CD4-positive, alpha-beta T cell (primary cell): ENCODE measurements at regions not wholly inside any gene's neighbourhood (a gene's known extent, or its start where the extent isn't known, plus 50 kb on each side); places are given as distances from the start of the nearest gene placed in this dataset.

Source experiments
- ATAC-seq: fragments of 200-7000 bp; cut with Tn5 transposase; one replicate; pipeline ENCODE4 v1.10.0; 2022; ENCODE audit warnings: mild to moderate bottlenecking; ENCODE audit not compliant: poor library complexity
- CTCF ChIA-PET: fragments of 350-600 bp; sonication (Branson Sonifier 250); formaldehyde crosslinking; loops from one replicate; lab custom pipeline; 2021; ENCODE audit warnings: antibody characterized with exemption, inconsistent platforms; lab: Charles Lee
- POLR2A ChIA-PET: fragments of 350-600 bp; sonication (Branson Sonifier 250); formaldehyde crosslinking; loops from one replicate; lab custom pipeline; 2021; ENCODE audit warnings: antibody characterized with exemption, inconsistent platforms; lab: Charles Lee
- DNase-seq, 14 experiments: peaks; one replicate each; pipeline ENCODE4 v3.0.0-alpha.2; 2013 to 2020; ENCODE audit warnings: mixed read lengths in 2 of 14
- H3K27ac ChIP-seq, 2 donors: one replicate each; pipeline versions ENCODE4 v1.5.1 to v1.7.0; 2013; ENCODE audit warnings: low read length in 2 of 2, low read depth in 1 of 2, mild to moderate bottlenecking in 1 of 2
- H3K27me3 ChIP-seq, 2 experiments: 1 replicate in 1 of 2; 2 replicates in 1 of 2; pipeline versions ENCODE4 v1.6.1 to v1.7.0; 2013; ENCODE audit warnings: low read length in 2 of 2, control low read depth in 1 of 2, mild to moderate bottlenecking in 1 of 2, moderate library complexity in 1 of 2; ENCODE audit not compliant: insufficient read depth in 2 of 2, control insufficient read depth in 1 of 2
- H3K36me3 ChIP-seq: one replicate; pipeline ENCODE4 v1.6.1; 2013; ENCODE audit warnings: low read length, control low read depth; ENCODE audit not compliant: insufficient read depth
- H3K4me1 ChIP-seq: one replicate; pipeline ENCODE4 v1.6.1; 2013; ENCODE audit warnings: low read length, control low read depth; ENCODE audit not compliant: insufficient read depth
- H3K4me3 ChIP-seq: one replicate; pipeline ENCODE4 v1.5.1; 2013; ENCODE audit warnings: mild to moderate bottlenecking, low read length, moderate library complexity
- H3K9me3 ChIP-seq, 2 experiments: 1 replicate in 1 of 2; 2 replicates in 1 of 2; pipeline versions ENCODE4 v1.6.1 to v1.7.0; 2013; ENCODE audit warnings: low read length in 2 of 2, mild to moderate bottlenecking in 2 of 2, control low read depth in 1 of 2, moderate library complexity in 1 of 2; ENCODE audit not compliant: control insufficient read depth in 1 of 2, insufficient read depth in 1 of 2
- H3K27ac Mint-ChIP-seq: one replicate; pipeline ENCODE4 v1.8.0; 2020; ENCODE audit warnings: mixed read lengths
- H3K27me3 Mint-ChIP-seq: one replicate; pipeline ENCODE4 v1.8.0; 2021; ENCODE audit warnings: mixed read lengths
- H3K36me3 Mint-ChIP-seq: one replicate; pipeline ENCODE4 v1.8.0; 2021; ENCODE audit warnings: low read depth, mixed read lengths
- H3K4me1 Mint-ChIP-seq: one replicate; pipeline ENCODE4 v1.8.0; 2021; ENCODE audit warnings: low read depth, mixed read lengths
- H3K4me3 Mint-ChIP-seq: one replicate; pipeline ENCODE4 v1.8.0; 2020; ENCODE audit warnings: mild to moderate bottlenecking, mixed read lengths
- H3K9me3 Mint-ChIP-seq: one replicate; pipeline ENCODE4 v1.8.0; 2020; ENCODE audit warnings: mixed read lengths
- CTCF ChIP-seq: fragments of 200-600 bp; IDR thresholded peaks from one replicate; pipeline ENCODE4 v1.8.0; 2022; ENCODE audit warnings: antibody characterized with exemption, mild to moderate bottlenecking
- intact Hi-C, 2 experiments: fragments of 100-400 bp; cut with DNase I in 1 of 2; cut with micrococcal nuclease in 1 of 2; formaldehyde crosslinking; loops; one replicate each; pipeline versions ENCODE4 v1.15.1 to v1.9.0; 2023 to 2025; cut with DNase I, micrococcal nuclease

GRCh38 chr12:111257435-111257902 lies 111.4 kb downstream of the PHETA1 start:
- Histone ChIP-seq H3K9me3 (no peaks in the 10 kb centered on the region), H3K27me3 (peaks cover 0 to 4% of the 10 kb centered on the region in 2 experiments), H3K36me3 (no peaks in the 10 kb centered on the region), H3K27ac (no peak overlapping the region), H3K4me3 (no peak overlapping the region), H3K4me1 (no peaks in the 10 kb centered on the region)
- ChIA-PET CTCF (no interaction called here), POLR2A (no interaction called here)
- H3K27me3 Mint-ChIP-seq: peaks cover 9% of the 10 kb centered on the region
- no peak for DNase-seq
- no peak overlapping the region for H3K27ac Mint-ChIP-seq
- intact Hi-C loops: no loop called here
- no peaks in the 10 kb centered on the region for H3K9me3 Mint-ChIP-seq
- ATAC-seq: no peak
- no peak for TF ChIP-seq CTCF
- H3K36me3 Mint-ChIP-seq: no peaks in the 10 kb centered on the region
- no peak overlapping the region for H3K4me3 Mint-ChIP-seq
- no peaks in the 10 kb centered on the region for H3K4me1 Mint-ChIP-seq

- no peak overlapping the region for H3K4me3 Mint-ChIP-seq
- peaks cover 12% of the 10 kb centered on the region for H3K27me3 Mint-ChIP-seq
- DNase-seq (no peak), ATAC-seq (no peak)
- Histone ChIP-seq H3K27ac (no peak overlapping the region), H3K36me3 (no peaks in the 10 kb centered on the region), H3K27me3 (peaks cover 0 to 4% of the 10 kb centered on the region in 2 experiments), H3K4me3 (no peak overlapping the region), H3K9me3 (no peaks in the 10 kb centered on the region), H3K4me1 (no peaks in the 10 kb centered on the region)
- ChIA-PET POLR2A (no interaction called here), CTCF (no interaction called here)
- intact Hi-C loops: no loop called here
- H3K27ac Mint-ChIP-seq: no peak overlapping the region
- no peaks in the 10 kb centered on the region for H3K4me1 Mint-ChIP-seq
- H3K9me3 Mint-ChIP-seq: no peaks in the 10 kb centered on the region
- TF ChIP-seq CTCF: no peak
- no peaks in the 10 kb centered on the region for H3K36me3 Mint-ChIP-seq
These were observed 112.1 kb downstream of the PHETA1 start for GRCh38 chr12:111256629-111257434.

GRCh38 chr12:111255261-111255660 lies 113.6 kb downstream of the PHETA1 start:
- H3K27me3 Mint-ChIP-seq: peaks cover 16% of the 10 kb centered on the region

More at GRCh38 chr12:111255261-111255660, 113.6 kb downstream of the PHETA1 start:
- Histone ChIP-seq H3K4me3 (no peak overlapping the region), H3K36me3 (no peaks in the 10 kb centered on the region), H3K9me3 (no peaks in the 10 kb centered on the region), H3K4me1 (no peaks in the 10 kb centered on the region), H3K27ac (no peak overlapping the region), H3K27me3 (peaks cover 0 to 4% of the 10 kb centered on the region in 2 experiments)
- CTCF ChIA-PET: no interaction called here
- DNase-seq (no peak), ATAC-seq (no peak)
- H3K4me3 Mint-ChIP-seq: no peak overlapping the region
- TF ChIP-seq CTCF: no peak
- POLR2A ChIA-PET: no interaction called here
- no peaks in the 10 kb centered on the region for H3K4me1 Mint-ChIP-seq
- intact Hi-C loops: no loop called here
- no peak overlapping the region for H3K27ac Mint-ChIP-seq
- no peaks in the 10 kb centered on the region for H3K36me3 Mint-ChIP-seq
- H3K9me3 Mint-ChIP-seq: no peaks in the 10 kb centered on the region
